Omental fat pad (tissue), 3 donors: ENCODE measurements at regions not wholly inside any gene's neighbourhood (a gene's known extent, or its start where the extent isn't known, plus 50 kb on each side); places are given as distances from the start of the nearest gene placed in this dataset.

ENCODE experiments used
- ATAC-seq: fragments of 150-250 bp; one replicate; pipeline ENCODE4 v1.9.1; 2016; ENCODE audit warnings: mild to moderate bottlenecking, moderate library complexity; ENCODE audit not compliant: low FRiP score
- DNase-seq: peaks from one replicate; pipeline ENCODE4 v3.0.0-alpha.2; 2019; ENCODE audit warnings: low spot score
- TF ChIP-seq, protein P1 (sequence below), 3 donors: fragments of 450-650 bp; IDR thresholded peaks; one replicate each; pipeline ENCODE4 v1.5.1; 2016 to 2017; ENCODE audit warnings: antibody characterized with exemption in 3 of 3, mild to moderate bottlenecking in 3 of 3, moderate library complexity in 2 of 3

- no peak for DNase-seq
- no peak for ATAC-seq
- TF ChIP-seq, protein P1, sequence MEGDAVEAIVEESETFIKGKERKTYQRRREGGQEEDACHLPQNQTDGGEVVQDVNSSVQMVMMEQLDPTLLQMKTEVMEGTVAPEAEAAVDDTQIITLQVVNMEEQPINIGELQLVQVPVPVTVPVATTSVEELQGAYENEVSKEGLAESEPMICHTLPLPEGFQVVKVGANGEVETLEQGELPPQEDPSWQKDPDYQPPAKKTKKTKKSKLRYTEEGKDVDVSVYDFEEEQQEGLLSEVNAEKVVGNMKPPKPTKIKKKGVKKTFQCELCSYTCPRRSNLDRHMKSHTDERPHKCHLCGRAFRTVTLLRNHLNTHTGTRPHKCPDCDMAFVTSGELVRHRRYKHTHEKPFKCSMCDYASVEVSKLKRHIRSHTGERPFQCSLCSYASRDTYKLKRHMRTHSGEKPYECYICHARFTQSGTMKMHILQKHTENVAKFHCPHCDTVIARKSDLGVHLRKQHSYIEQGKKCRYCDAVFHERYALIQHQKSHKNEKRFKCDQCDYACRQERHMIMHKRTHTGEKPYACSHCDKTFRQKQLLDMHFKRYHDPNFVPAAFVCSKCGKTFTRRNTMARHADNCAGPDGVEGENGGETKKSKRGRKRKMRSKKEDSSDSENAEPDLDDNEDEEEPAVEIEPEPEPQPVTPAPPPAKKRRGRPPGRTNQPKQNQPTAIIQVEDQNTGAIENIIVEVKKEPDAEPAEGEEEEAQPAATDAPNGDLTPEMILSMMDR (IDR thresholded peaks at IDR 0.05): no peak
These were observed 107.7 kb downstream of the EDEM1 start for GRCh38 chr3:5295191-5295690.

DNA sequence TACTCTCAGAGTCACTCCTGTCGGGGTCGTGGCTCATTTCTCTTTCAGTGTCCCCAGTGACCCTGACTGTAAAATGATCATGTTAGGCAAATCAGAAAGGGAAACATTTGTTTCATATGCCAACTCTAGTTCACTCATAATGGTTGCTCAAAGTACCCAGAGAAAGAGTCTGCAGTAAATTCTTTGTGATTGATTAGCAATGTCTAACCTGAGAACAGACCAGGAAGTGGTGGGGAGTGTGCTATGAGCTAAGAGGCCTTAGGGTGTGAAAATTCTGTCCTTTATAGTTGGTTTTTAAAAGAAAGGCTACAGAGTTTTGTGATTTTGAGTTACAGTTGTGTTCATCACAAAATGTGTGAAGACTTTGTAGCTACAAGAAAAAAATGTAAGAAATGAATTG lies 108.9 kb downstream of the EDEM1 start:
- TF ChIP-seq, protein P1 (IDR thresholded peaks at IDR 0.05): no peak
- ATAC-seq (no peak), DNase-seq (no peak)

DNA sequence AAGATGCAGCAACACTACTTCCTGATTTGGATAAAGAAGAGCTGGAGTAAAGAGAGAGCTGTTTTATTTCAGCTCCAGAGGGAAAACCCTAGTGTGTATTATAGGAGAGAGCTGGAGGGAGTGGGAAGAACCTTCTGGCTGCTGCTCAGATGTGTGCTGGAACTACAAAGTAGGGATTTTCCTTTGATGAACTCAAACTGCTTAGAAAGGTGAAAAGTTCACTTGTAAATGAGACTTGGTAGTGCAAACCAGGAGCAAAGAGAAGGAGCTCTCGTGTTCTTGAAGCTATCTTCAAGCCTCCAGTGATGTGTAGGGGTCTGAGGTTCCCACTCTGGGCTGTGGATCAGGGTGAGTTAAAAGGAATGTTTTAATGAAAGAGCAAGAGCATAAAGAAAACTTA lies 110.4 kb downstream of the EDEM1 start:
- DNase-seq (no peak), ATAC-seq (no peak)
- TF ChIP-seq, protein P1 (IDR thresholded peaks at IDR 0.05): no peak

GRCh38 chr3:5298453-5298852 lies 110.9 kb downstream of the EDEM1 start:
- TF ChIP-seq, protein P1 (IDR thresholded peaks at IDR 0.05): no peak
- DNase-seq (no peak), ATAC-seq (no peak)

- TF ChIP-seq, protein P1 (IDR thresholded peaks at IDR 0.05): no peak
- no peak for DNase-seq
- ATAC-seq: no peak
These were observed 111.7 kb downstream of the EDEM1 start for GRCh38 chr3:5299161-5299560.

DNA sequence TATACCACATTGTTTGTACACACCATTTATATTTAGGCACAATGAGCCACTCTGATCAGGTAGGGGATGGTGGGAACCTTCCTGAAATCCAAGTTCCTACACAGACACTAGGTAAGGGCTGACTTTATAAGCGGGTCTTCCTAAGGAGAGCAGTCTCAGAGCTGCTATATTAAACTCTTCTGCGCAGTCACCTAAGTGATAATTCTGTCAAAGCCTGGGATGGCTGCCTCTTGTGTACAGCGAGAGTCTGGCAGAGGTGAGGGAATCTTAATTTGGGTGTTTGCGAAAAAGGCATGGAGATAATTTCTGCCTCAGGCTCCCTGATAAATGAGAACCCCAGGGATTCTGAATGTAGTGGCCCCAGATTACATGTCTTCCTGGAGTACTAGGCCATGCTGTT lies 113.1 kb downstream of the EDEM1 start:
- ATAC-seq (no peak), DNase-seq (no peak)
- TF ChIP-seq, protein P1 (IDR thresholded peaks at IDR 0.05): no peak

GRCh38 chr3:5301651-5302297 lies 114.3 kb downstream of the EDEM1 start:
- ATAC-seq (no peak), DNase-seq (no peak)
- TF ChIP-seq, protein P1 (IDR thresholded peaks at IDR 0.05): no peak
